OCI-LY3 (cell line): ENCODE measurements at regions not wholly inside any gene's neighbourhood (a gene's known extent, or its start where the extent isn't known, plus 50 kb on each side); places are given as distances from the start of the nearest gene placed in this dataset.

ENCODE experiments used
- H2AFZ ChIP-seq: fragments of 200-600, 300-600 bp; shearing (Covaris generic); 2 replicates; pipeline ENCODE4 v1.6.0; 2014; ENCODE audit warnings: antibody characterized with exemption, low read depth, low read length
- H3K27ac ChIP-seq: fragments of 200-600, 300-600 bp; sonication (generic); 2 replicates; pipeline ENCODE4 v1.5.1; 2014; ENCODE audit warnings: mild to moderate bottlenecking, low read length, moderate library complexity, mixed read lengths
- H3K27me3 ChIP-seq: fragments of 200-600, 300-600 bp; sonication (generic); 2 replicates; pipeline ENCODE4 v1.6.1; 2014; ENCODE audit warnings: low read depth, low read length, mixed read lengths
- H3K36me3 ChIP-seq: fragments of 200-600, 300-600 bp; sonication (generic); replicated peaks from 2 replicates; pipeline ENCODE3; 2014; ENCODE audit warnings: low read depth, low read length, mixed read lengths
- H3K4me1 ChIP-seq: fragments of 300-600, 200-600 bp; sonication (generic); 2 replicates; pipeline ENCODE4 v1.6.1; 2014; ENCODE audit warnings: low read length, mixed read lengths
- H3K4me2 ChIP-seq: fragments of 200-600, 300-600 bp; sonication (generic); 2 replicates; pipeline ENCODE4 v1.6.1; 2014; ENCODE audit warnings: low read length, mixed read lengths
- H3K4me3 ChIP-seq: fragments of 300-600, 200-600 bp; sonication (generic); 2 replicates; pipeline ENCODE4 v1.5.1; 2014; ENCODE audit warnings: antibody characterized with exemption, mild to moderate bottlenecking, low read length, moderate library complexity
- H3K79me2 ChIP-seq: fragments of 300-600, 200-600 bp; shearing (Covaris generic); 2 replicates; pipeline ENCODE4 v1.6.1; 2014; ENCODE audit warnings: mild to moderate bottlenecking, low read length, mixed read lengths
- H3K9ac ChIP-seq: fragments of 300-600, 200-600 bp; shearing (Covaris generic); 2 replicates; pipeline ENCODE4 v1.6.0; 2014; ENCODE audit warnings: mild to moderate bottlenecking, low read length, moderate library complexity
- H3K9me3 ChIP-seq: fragments of 200-600, 300-600 bp; shearing (Covaris generic); 2 replicates; pipeline ENCODE4 v1.6.1; 2014; ENCODE audit warnings: low read length, mixed read lengths; ENCODE audit not compliant: insufficient read depth
- H4K20me1 ChIP-seq: fragments of 200-600, 300-600 bp; sonication (generic); 2 replicates; pipeline ENCODE4 v1.6.1; 2016; ENCODE audit warnings: low read length, mixed read lengths; ENCODE audit not compliant: insufficient read depth
- CTCF ChIP-seq: fragments of 200-600, 300-600 bp; sonication (generic); IDR thresholded peaks from 2 replicates; pipeline ENCODE4 v1.5.1; 2014; ENCODE audit warnings: antibody characterized with exemption, low read length, low read depth
- EZH2phosphoT487 ChIP-seq: fragments of 200-600 bp; shearing (Covaris generic); IDR thresholded peaks from 2 replicates; pipeline ENCODE4 v1.6.1; 2018; ENCODE audit warnings: antibody characterized with exemption, mixed run types, low read depth

GRCh38 chr12:116659771-116660481 lies 77.9 kb downstream of the SPRING1 start:
- Histone ChIP-seq H3K9ac (no peak overlapping the region), H4K20me1 (no peaks in the 10 kb centered on the region), H3K27ac (no peak overlapping the region), H3K4me3 (no peak overlapping the region), H3K79me2 (no peaks in the 10 kb centered on the region), H3K4me1 (0 out of 2 replicates have a peak, but pooled peaks cover 4% of the 10 kb centered on the region), H3K27me3 (peaks cover 27% of the 10 kb centered on the region), H2AFZ (no peak overlapping the region), H3K36me3 (no peaks in the 10 kb centered on the region), H3K9me3 (no peaks in the 10 kb centered on the region), H3K4me2 (no peak overlapping the region)
- no peak for TF ChIP-seq CTCF
- TF ChIP-seq EZH2phosphoT487 = no peak

- Histone ChIP-seq H3K36me3 (no peaks in the 10 kb centered on the region), H3K27ac (no peak overlapping the region), H3K9ac (no peak overlapping the region), H3K9me3 (no peaks in the 10 kb centered on the region), H3K4me2 (no peak overlapping the region), H3K4me1 (0 out of 2 replicates have a peak, but pooled peaks cover 4% of the 10 kb centered on the region), H3K4me3 (no peak overlapping the region), H3K27me3 (peaks cover 23% of the 10 kb centered on the region), H2AFZ (no peak overlapping the region), H4K20me1 (no peaks in the 10 kb centered on the region), H3K79me2 (no peaks in the 10 kb centered on the region)
- TF ChIP-seq EZH2phosphoT487 (no peak), CTCF (no peak)
Measured at GRCh38 chr12:116657921-116658495, 79.9 kb downstream of the SPRING1 start.

- Histone ChIP-seq H2AFZ (no peak overlapping the region), H3K79me2 (no peaks in the 10 kb centered on the region), H4K20me1 (no peaks in the 10 kb centered on the region), H3K36me3 (no peaks in the 10 kb centered on the region), H3K27me3 (peaks cover 26% of the 10 kb centered on the region), H3K9ac (no peak overlapping the region), H3K4me2 (no peak overlapping the region), H3K27ac (no peak overlapping the region), H3K9me3 (no peaks in the 10 kb centered on the region), H3K4me1 (0 out of 2 replicates have a peak, but pooled peaks cover 4% of the 10 kb centered on the region), H3K4me3 (no peak overlapping the region)
- TF ChIP-seq EZH2phosphoT487 (no peak), CTCF (no peak)
Measured at GRCh38 chr12:116656306-116656705, 81.6 kb downstream of the SPRING1 start.

- TF ChIP-seq CTCF = no peak
- no peak for TF ChIP-seq EZH2phosphoT487
- Histone ChIP-seq H2AFZ (no peak overlapping the region), H3K4me3 (no peak overlapping the region), H3K4me2 (no peak overlapping the region), H3K4me1 (no peaks in the 10 kb centered on the region), H3K27ac (no peak overlapping the region), H3K79me2 (no peaks in the 10 kb centered on the region), H3K27me3 (peaks cover 26% of the 10 kb centered on the region), H3K36me3 (no peaks in the 10 kb centered on the region), H3K9me3 (no peaks in the 10 kb centered on the region), H4K20me1 (no peaks in the 10 kb centered on the region), H3K9ac (no peak overlapping the region)
Measured at GRCh38 chr12:116654226-116654743, 83.6 kb downstream of the SPRING1 start.
